ENCODE measurements at regions not wholly inside any gene's neighbourhood (a gene's known extent, or its start where the extent isn't known, plus 50 kb on each side); places are given as distances from the start of the nearest gene placed in this dataset.

DNA sequence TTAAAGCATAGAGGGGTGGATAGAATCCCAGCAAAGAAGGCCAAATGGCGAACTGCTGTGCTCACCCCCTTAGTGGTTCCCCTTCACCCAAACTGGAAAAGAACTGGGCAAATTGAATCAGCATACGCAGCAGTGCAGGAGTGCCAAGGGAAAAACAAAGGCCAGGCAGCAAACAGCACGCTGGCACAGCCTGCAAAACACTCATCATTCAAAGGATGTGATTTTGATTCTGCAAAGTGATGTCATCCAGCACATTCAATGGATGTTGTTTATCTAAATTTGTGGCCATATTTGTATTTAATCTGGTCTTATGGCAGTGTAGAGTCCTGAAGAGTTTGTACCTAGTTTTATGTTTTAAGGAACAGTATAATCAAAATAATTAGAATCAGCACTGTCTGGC lies 71.8 kb upstream of the ECE1 start:
- no peak for TF ChIP-seq POLR2A (IDR thresholded peaks at IDR 0.05)
- no peak for TF ChIP-seq POLR2AphosphoS5 (IDR thresholded peaks at IDR 0.05)
- TF ChIP-seq, protein P1, sequence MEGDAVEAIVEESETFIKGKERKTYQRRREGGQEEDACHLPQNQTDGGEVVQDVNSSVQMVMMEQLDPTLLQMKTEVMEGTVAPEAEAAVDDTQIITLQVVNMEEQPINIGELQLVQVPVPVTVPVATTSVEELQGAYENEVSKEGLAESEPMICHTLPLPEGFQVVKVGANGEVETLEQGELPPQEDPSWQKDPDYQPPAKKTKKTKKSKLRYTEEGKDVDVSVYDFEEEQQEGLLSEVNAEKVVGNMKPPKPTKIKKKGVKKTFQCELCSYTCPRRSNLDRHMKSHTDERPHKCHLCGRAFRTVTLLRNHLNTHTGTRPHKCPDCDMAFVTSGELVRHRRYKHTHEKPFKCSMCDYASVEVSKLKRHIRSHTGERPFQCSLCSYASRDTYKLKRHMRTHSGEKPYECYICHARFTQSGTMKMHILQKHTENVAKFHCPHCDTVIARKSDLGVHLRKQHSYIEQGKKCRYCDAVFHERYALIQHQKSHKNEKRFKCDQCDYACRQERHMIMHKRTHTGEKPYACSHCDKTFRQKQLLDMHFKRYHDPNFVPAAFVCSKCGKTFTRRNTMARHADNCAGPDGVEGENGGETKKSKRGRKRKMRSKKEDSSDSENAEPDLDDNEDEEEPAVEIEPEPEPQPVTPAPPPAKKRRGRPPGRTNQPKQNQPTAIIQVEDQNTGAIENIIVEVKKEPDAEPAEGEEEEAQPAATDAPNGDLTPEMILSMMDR (IDR thresholded peaks at IDR 0.05 in 8 of 11, conservative IDR thresholded peaks at IDR 0.05 in 3 of 11) = no peak
- no peaks in the 10 kb centered on the region for H3K36me3 ChIP-seq
- H3K4me3 ChIP-seq = no peak overlapping the region
- no peak overlapping the region for H3K27ac ChIP-seq
- no peaks in the 10 kb centered on the region for H3K27me3 ChIP-seq (replicated peaks in 1 of 7)
- DNase-seq = no peak
- 87 to 98% (median 91%) methylated on average over 3 of the region's 3 CpGs for WGBS, 5 donors
- no peaks in the 10 kb centered on the region for H3K9me3 ChIP-seq
- intact Hi-C loops (cut with DNase I; ENCODE audit: low total_unique reads) = no loop called here
- peaks cover 0 to 10% (median 0%) of the 10 kb centered on the region in 6 donors for H3K4me1 ChIP-seq

DNA sequence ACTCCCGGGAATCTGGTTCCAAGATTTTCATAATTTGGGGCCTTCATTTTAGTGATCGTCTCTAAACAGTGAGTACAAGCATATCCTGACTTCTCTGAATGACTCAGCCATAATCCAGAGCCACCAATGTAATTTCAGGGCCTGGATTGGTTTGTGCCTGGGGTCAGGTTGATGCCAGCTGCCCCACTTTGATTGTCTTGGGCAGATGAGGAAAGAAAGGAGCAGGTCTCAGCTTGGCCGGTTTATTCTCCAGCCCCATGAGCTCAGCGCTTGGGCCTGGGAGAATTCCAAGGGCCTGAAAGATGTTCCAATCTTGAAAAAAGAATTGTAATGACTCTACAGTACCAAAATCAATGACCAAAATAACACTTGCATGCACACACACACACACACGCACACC lies 71.2 kb upstream of the ECE1 start:
- 87 to 98% (median 91%) methylated on average over 5 of the region's 5 CpGs for WGBS, 5 donors
- Histone ChIP-seq H3K27ac (no peak overlapping the region), H3K27me3 (replicated peaks in 1 of 7) (no peaks in the 10 kb centered on the region), H3K36me3 (no peaks in the 10 kb centered on the region), H3K4me3 (no peak overlapping the region), H3K4me1 (peaks cover 0 to 10% (median 0%) of the 10 kb centered on the region in 6 donors), H3K9me3 (no peaks in the 10 kb centered on the region)
- intact Hi-C loops (cut with DNase I; ENCODE audit: low total_unique reads) = no loop called here
- DNase-seq = no peak
- no peak for TF ChIP-seq POLR2A (IDR thresholded peaks at IDR 0.05)
- TF ChIP-seq POLR2AphosphoS5 (IDR thresholded peaks at IDR 0.05) = no peak
- TF ChIP-seq, protein P1 (IDR thresholded peaks at IDR 0.05 in 8 of 11, conservative IDR thresholded peaks at IDR 0.05 in 3 of 11) = no peak

DNA sequence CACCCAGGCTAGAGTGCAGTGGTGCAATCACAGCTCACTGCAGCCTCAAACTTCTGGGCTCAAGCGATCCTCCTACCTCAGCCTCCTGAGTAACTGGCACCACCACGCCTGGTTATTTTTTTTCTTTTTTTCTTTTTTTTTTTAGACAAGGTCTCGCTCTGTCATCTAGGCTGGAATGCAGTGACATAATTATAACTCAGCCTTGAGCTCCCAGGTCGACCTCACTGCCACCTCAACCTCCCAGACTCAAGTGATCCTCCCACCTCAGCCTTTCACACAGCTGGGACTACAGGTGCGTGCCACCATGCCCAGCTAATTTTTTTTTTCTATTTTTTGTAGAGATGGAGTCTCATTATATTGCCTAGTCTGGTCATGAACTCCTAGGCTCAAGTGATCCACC lies 66.9 kb upstream of the ECE1 start:
- Histone ChIP-seq H3K4me1 (no peaks in the 10 kb centered on the region), H3K9me3 (no peaks in the 10 kb centered on the region), H3K4me3 (no peak overlapping the region), H3K27me3 (replicated peaks in 1 of 7) (no peaks in the 10 kb centered on the region), H3K36me3 (no peaks in the 10 kb centered on the region), H3K27ac (no peak overlapping the region)
- intact Hi-C loops (cut with DNase I; ENCODE audit: low total_unique reads) = no loop called here
- WGBS, 5 donors = 69 to 83% (median 79%) methylated on average over 5 of the region's 5 CpGs
- TF ChIP-seq POLR2A (IDR thresholded peaks at IDR 0.05) = no peak
- TF ChIP-seq POLR2AphosphoS5 (IDR thresholded peaks at IDR 0.05) = no peak
- TF ChIP-seq, protein P1 (IDR thresholded peaks at IDR 0.05 in 8 of 11, conservative IDR thresholded peaks at IDR 0.05 in 3 of 11) = no peak
- no peak for DNase-seq

DNA sequence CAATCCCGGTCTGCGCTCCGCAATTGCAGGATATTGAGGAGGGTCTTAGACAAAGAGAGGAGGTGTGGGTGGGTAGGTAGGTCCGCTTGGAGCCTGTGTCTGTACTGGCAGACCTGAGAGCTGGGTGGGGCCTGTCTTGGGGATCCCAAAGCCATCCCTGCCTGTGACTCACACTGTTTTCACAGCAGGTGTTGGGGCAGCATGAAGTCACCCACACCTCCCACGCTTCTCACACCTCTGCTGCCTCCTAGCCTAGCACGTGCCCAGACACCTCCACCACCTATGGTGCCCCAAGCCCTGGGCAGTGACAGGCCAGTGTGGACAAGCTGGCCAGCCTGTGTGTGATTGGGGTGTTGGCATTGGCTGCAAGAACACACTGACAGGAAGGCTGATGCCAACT lies 65.7 kb upstream of the ECE1 start:
- Histone ChIP-seq H3K4me1 (no peaks in the 10 kb centered on the region), H3K9me3 (no peaks in the 10 kb centered on the region), H3K4me3 (no peak overlapping the region), H3K27ac (no peak overlapping the region), H3K36me3 (no peaks in the 10 kb centered on the region), H3K27me3 (replicated peaks in 1 of 7) (no peaks in the 10 kb centered on the region)
- TF ChIP-seq POLR2AphosphoS5 (IDR thresholded peaks at IDR 0.05) (no peak), POLR2A (IDR thresholded peaks at IDR 0.05) (no peak)
- TF ChIP-seq, protein P1 (IDR thresholded peaks at IDR 0.05 in 8 of 11, conservative IDR thresholded peaks at IDR 0.05 in 3 of 11) = no peak
- 71 to 84% (median 76%) methylated on average over 6 of the region's 6 CpGs for WGBS, 5 donors
- intact Hi-C loops (cut with DNase I; ENCODE audit: low total_unique reads) = no loop called here
- no peak for DNase-seq
